BLaER1 (cell line): ENCODE measurements at regions not wholly inside any gene's neighbourhood (a gene's known extent, or its start where the extent isn't known, plus 50 kb on each side); places are given as distances from the start of the nearest gene placed in this dataset.

Source experiments
- H3K27ac ChIP-seq: shearing (Covaris generic); formaldehyde crosslinking; 2 replicates; pipeline ENCODE4 v1.8.1; 2022
- H3K27me3 ChIP-seq: shearing (Covaris generic); formaldehyde crosslinking; 2 replicates; pipeline ENCODE4 v1.8.1; 2022
- H3K36me3 ChIP-seq: shearing (Covaris generic); formaldehyde crosslinking; 2 replicates; pipeline ENCODE4 v1.8.1; 2022
- H3K4me1 ChIP-seq: shearing (Covaris generic); formaldehyde crosslinking; 2 replicates; pipeline ENCODE4 v1.8.1; 2022
- H3K4me2 ChIP-seq: shearing (Covaris generic); formaldehyde crosslinking; 2 replicates; pipeline ENCODE4 v1.8.1; 2022
- H3K4me3 ChIP-seq: shearing (Covaris generic); formaldehyde crosslinking; 2 replicates; pipeline ENCODE4 v1.8.1; 2022
- H3K9ac ChIP-seq: shearing (Covaris generic); formaldehyde crosslinking; 2 replicates; pipeline ENCODE4 v1.8.1; 2022
- H3K9me3 ChIP-seq: shearing (Covaris generic); formaldehyde crosslinking; 2 replicates; pipeline ENCODE4 v1.8.1; 2022
- H4K20me1 ChIP-seq: shearing (Covaris generic); formaldehyde crosslinking; 2 replicates; pipeline ENCODE4 v1.8.1; 2022
- Cebpa-rat ChIP-seq: shearing (Covaris generic); IDR thresholded peaks from 2 replicates; pipeline ENCODE4 v1.8.1; 2022

GRCh38 chr13:33454844-33455705 is 169.5 kb upstream of the STARD13 start:
- Histone ChIP-seq H3K27me3 (no peaks in the 10 kb centered on the region), H3K27ac (no peak overlapping the region), H3K4me2 (no peak overlapping the region), H4K20me1 (no peaks in the 10 kb centered on the region), H3K9me3 (peaks cover 7% of the 10 kb centered on the region; the same call in 1 of the 2 replicates), H3K4me1 (no peaks in the 10 kb centered on the region), H3K9ac (no peak overlapping the region), H3K36me3 (no peaks in the 10 kb centered on the region), H3K4me3 (no peak overlapping the region)
- no peak for TF ChIP-seq Cebpa-rat

GRCh38 chr13:33459702-33460101 is 174.1 kb upstream of the STARD13 start:
- TF ChIP-seq Cebpa-rat, result no peak
- H3K9ac ChIP-seq, result no peak overlapping the region
- no peak overlapping the region for H3K4me3 ChIP-seq
- peaks cover 17% of the 10 kb centered on the region for H3K9me3 ChIP-seq
- H3K36me3 ChIP-seq, result no peaks in the 10 kb centered on the region
- no peaks in the 10 kb centered on the region for H3K27me3 ChIP-seq
- no peaks in the 10 kb centered on the region for H3K4me1 ChIP-seq
- no peak overlapping the region for H3K4me2 ChIP-seq
- H4K20me1 ChIP-seq, result no peaks in the 10 kb centered on the region
- H3K27ac ChIP-seq, result no peak overlapping the region

- H4K20me1 ChIP-seq, result no peaks in the 10 kb centered on the region
- no peak overlapping the region for H3K27ac ChIP-seq
- no peak overlapping the region for H3K4me3 ChIP-seq
- H3K27me3 ChIP-seq, result no peaks in the 10 kb centered on the region
- H3K9me3 ChIP-seq, result peaks cover 17% of the 10 kb centered on the region
- TF ChIP-seq Cebpa-rat, result no peak
- H3K4me1 ChIP-seq, result no peaks in the 10 kb centered on the region
- no peak overlapping the region for H3K4me2 ChIP-seq
- no peaks in the 10 kb centered on the region for H3K36me3 ChIP-seq
- no peak overlapping the region for H3K9ac ChIP-seq
These were observed 176.6 kb upstream of the STARD13 start for GRCh38 chr13:33462109-33462508.

GRCh38 chr13:33464345-33464744 is 178.8 kb upstream of the STARD13 start:
- Histone ChIP-seq H3K36me3 (no peaks in the 10 kb centered on the region), H4K20me1 (no peaks in the 10 kb centered on the region)

GRCh38 chr13:33466262-33466661 is 180.7 kb upstream of the STARD13 start:
- no peak overlapping the region for H3K9ac ChIP-seq
- H3K4me2 ChIP-seq, result no peak overlapping the region
- no peak overlapping the region for H3K27ac ChIP-seq
- no peak overlapping the region for H3K4me3 ChIP-seq
- no peaks in the 10 kb centered on the region for H3K36me3 ChIP-seq
- H3K9me3 ChIP-seq, result peaks cover 6% of the 10 kb centered on the region
- H3K4me1 ChIP-seq, result no peaks in the 10 kb centered on the region
- H4K20me1 ChIP-seq, result no peaks in the 10 kb centered on the region
- TF ChIP-seq Cebpa-rat, result no peak
- H3K27me3 ChIP-seq, result no peaks in the 10 kb centered on the region

More at GRCh38 chr13:33464345-33464744, 178.8 kb upstream of the STARD13 start:
- Histone ChIP-seq H3K4me2 (no peak overlapping the region), H3K4me1 (no peaks in the 10 kb centered on the region), H3K9ac (no peak overlapping the region), H3K27ac (no peak overlapping the region), H3K9me3 (peaks cover 16% of the 10 kb centered on the region), H3K4me3 (no peak overlapping the region), H3K27me3 (no peaks in the 10 kb centered on the region)
- peak; percentile 23; the same call in 1 of the 2 replicates for TF ChIP-seq Cebpa-rat

DNA sequence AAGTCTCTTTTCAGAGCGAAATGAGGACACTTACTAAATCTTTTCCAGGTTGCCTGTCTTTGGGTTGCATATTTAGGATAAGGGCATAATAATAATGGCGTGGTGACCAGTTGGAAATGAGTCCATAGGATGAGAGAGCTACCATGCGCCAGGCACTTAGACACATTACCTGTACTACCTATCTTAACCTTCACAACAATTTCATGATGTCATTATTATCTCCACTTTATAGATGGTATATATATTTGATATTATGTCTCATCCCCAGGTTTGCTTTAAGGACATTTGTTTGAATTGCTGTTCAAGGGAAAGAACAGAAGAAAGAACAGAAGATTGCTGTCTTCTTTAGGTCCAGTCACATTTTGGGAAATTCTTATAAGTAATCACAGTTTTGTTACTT is 182.0 kb upstream of the STARD13 start:
- Histone ChIP-seq H3K4me1 (no peaks in the 10 kb centered on the region), H4K20me1 (no peaks in the 10 kb centered on the region), H3K36me3 (no peaks in the 10 kb centered on the region), H3K27me3 (no peaks in the 10 kb centered on the region), H3K27ac (no peak overlapping the region), H3K4me3 (no peak overlapping the region), H3K9me3 (peaks cover 6% of the 10 kb centered on the region), H3K4me2 (no peak overlapping the region), H3K9ac (no peak overlapping the region)
- TF ChIP-seq Cebpa-rat, result no peak

DNA sequence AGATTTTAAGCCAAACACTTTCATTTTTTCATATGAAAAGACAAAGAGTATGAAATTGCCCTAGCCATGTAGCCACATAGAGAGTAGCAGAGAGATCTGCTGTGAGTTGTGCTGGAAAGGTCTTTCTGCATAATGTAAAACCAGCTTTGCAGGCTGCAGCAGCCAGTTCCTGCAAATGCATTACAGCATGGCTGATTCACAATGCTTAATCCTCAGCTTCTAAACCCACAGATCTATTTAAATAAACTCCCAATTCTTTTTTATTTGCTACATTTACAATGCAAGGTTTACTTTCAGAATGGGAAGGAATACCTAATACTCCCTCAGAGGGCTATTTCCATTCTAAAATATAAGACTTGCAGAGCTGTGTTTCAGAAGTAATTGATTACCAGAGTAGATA is 185.6 kb upstream of the STARD13 start:
- TF ChIP-seq Cebpa-rat, result no peak
- no peaks in the 10 kb centered on the region for H3K27me3 ChIP-seq
- H3K4me2 ChIP-seq, result no peak overlapping the region
- no peaks in the 10 kb centered on the region for H3K4me1 ChIP-seq
- H3K9ac ChIP-seq, result no peak overlapping the region
- no peaks in the 10 kb centered on the region for H3K9me3 ChIP-seq
- H3K27ac ChIP-seq, result no peak overlapping the region
- H4K20me1 ChIP-seq, result no peaks in the 10 kb centered on the region
- no peaks in the 10 kb centered on the region for H3K36me3 ChIP-seq
- H3K4me3 ChIP-seq, result no peak overlapping the region

DNA sequence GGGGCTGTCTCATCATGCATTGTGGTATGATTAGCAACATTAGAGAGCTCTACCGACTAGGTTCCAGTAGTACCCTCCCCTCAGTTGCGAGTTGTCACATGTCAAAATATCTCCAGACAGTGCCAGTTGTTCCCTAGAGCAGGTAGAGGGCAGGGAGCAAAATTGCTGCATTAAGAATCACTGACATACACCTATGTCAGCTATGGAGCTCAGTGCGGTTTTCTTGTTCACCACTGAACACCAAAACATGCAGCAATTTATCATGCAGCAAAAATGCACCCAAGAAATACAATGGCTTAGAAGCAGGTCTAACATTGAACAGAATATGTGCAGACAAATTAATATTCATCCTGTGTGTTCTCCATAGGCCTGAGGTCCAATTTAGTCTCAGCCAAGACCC is 186.9 kb upstream of the STARD13 start:
- Histone ChIP-seq H3K27ac (no peak overlapping the region), H3K27me3 (no peaks in the 10 kb centered on the region), H3K9me3 (peaks cover 11% of the 10 kb centered on the region), H3K36me3 (no peaks in the 10 kb centered on the region), H4K20me1 (no peaks in the 10 kb centered on the region), H3K9ac (no peak overlapping the region), H3K4me3 (no peak overlapping the region), H3K4me2 (no peak overlapping the region), H3K4me1 (no peaks in the 10 kb centered on the region)
- no peak for TF ChIP-seq Cebpa-rat

DNA sequence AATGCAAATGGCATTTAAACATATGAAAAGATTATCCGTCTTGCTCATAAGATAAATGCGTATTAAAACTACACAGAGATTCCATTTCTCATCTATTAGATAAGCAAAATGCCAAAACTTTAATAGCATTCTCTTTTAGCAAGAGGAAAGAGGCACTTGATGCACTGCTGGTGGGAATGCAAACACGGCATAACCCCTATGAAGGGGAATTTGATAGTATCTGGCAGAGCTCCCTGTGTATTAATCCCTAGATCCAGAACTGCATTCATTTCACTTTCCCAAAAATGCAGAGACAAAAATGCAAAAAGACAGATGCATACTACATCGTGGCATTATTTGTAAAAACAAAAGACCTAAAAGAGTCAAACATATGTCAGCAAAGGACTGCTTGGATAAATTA is 193.6 kb upstream of the STARD13 start:
- Histone ChIP-seq H3K36me3 (no peaks in the 10 kb centered on the region), H3K9ac (no peak overlapping the region), H3K4me2 (no peak overlapping the region), H3K27ac (no peak overlapping the region), H3K4me1 (no peaks in the 10 kb centered on the region), H4K20me1 (no peaks in the 10 kb centered on the region), H3K27me3 (no peaks in the 10 kb centered on the region), H3K4me3 (no peak overlapping the region), H3K9me3 (peaks cover 31% of the 10 kb centered on the region)
- no peak for TF ChIP-seq Cebpa-rat

GRCh38 chr13:33480561-33480960 is 195.0 kb upstream of the STARD13 start:
- no peak overlapping the region for H3K4me2 ChIP-seq
- no peak overlapping the region for H3K9ac ChIP-seq
- no peaks in the 10 kb centered on the region for H4K20me1 ChIP-seq
- no peak overlapping the region for H3K27ac ChIP-seq
- H3K36me3 ChIP-seq, result no peaks in the 10 kb centered on the region
- H3K4me3 ChIP-seq, result no peak overlapping the region
- no peaks in the 10 kb centered on the region for H3K27me3 ChIP-seq
- H3K4me1 ChIP-seq, result no peaks in the 10 kb centered on the region
- no peak for TF ChIP-seq Cebpa-rat
- peaks cover 38% of the 10 kb centered on the region for H3K9me3 ChIP-seq
